ENCODE measurements at regions not wholly inside any gene's neighbourhood (a gene's known extent, or its start where the extent isn't known, plus 50 kb on each side); places are given as distances from the start of the nearest gene placed in this dataset.
"Not testable (repeated sequence)": the region's sequence is repeated elsewhere in the genome, so short reads cannot be mapped to it uniquely, and the experiment has no call there.

GRCh38 chr10:28859791-28860190, 182.5 kb downstream of the BAMBI start:
- no peak for DNase-seq (ENCODE audit: low spot score)

DNA sequence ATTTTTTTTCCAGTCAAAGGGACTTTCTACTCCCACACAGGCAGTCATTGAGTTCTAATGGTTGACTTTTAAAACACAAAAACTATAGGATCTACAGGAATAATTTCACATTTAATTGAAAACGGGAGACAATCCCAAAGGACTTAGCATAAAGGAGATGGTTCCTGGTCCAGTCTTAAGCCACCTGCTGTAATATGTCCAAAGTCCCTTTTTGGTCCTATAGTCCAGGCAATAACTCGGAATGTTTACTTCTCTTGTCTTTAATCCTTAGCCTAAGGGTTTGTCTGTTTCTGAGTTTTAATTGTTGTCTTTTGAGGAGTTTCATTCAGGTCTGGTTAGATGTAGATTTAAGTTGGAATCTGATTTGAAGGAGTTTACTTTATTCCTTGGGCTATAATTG, 184.9 kb downstream of the BAMBI start:
- no peak for DNase-seq (ENCODE audit: low spot score)

DNA sequence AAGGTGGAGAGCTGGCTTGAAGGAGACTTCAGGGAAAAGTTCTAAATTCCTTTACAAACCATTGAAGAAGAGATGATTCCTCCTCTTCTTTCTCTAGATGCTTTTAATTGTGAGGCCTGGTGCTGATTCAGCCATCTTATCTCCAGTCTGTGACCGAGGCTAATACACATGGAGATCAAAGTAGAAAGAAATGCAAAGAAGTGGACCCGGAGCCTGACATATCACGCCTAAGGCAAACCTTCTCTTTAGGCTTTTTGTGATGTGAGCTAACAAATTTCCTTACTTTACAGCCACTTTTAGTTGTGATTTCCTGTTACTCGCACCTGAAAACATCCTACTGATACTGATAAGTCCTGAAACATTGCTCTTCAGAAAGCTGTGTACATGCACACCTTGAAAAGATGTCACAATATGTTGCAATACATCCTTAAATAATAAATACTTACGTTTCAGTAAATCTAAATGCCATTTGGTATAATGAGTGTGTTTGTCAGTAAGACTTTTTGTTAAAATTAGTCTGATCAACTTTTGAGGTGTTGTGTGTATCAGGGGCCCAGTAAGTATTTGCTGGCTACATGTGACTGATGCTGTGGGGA, 192.4 kb downstream of the BAMBI start:
- no peak for DNase-seq (ENCODE audit: low spot score)

- no peak for DNase-seq (ENCODE audit: low spot score)
Measured at GRCh38 chr10:28871665-28872064, 194.3 kb downstream of the BAMBI start.

DNA sequence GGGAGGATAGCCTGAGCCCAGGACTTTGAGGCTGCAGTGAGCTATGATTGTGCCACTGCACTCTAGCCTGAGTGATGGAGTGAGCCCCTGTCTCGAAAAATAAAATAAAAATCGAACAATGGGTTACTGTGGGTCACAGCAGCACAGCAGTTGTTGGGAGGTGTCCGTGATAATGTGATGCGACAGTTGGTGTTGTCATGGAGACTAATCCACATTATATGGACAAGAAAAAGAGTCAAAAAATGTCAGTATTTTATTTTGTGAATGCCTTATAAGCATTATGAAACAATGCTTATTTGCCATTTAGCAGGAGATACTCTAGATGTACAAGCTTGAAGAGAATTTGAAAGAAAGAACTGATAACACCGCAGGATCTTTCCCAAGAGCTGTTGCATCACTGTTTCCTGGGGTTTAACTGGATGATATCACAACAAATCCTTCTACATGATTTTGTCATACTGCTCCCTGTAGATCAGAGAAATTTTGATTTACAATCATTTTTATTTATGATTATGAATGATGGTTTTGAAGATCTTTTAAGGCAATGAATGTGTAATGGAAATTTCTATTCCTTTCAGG, 195.4 kb downstream of the BAMBI start:
- DNase-seq (ENCODE audit: low spot score), result no peak

DNA sequence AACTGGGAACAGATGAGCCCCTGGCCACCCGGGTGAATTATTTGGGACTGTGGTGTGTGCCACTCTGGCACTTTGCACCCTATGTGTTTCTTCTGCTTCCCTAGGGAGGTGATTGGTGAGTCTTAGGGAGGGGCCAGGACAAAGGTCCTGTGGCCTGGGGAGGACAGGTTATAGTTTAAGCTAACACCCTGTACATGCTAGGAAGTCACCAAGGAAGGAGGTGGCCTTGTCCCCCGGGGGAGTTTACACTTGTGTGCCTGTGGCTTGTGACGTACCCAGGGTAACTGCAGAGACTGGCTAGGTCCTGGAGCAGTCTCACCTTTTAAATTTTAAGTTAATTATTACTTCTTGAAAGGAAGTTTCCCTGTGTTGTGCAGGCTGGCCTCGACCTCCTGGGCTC, 196.2 kb downstream of the BAMBI start:
- DNase-seq (ENCODE audit: low spot score), result no peak

DNA sequence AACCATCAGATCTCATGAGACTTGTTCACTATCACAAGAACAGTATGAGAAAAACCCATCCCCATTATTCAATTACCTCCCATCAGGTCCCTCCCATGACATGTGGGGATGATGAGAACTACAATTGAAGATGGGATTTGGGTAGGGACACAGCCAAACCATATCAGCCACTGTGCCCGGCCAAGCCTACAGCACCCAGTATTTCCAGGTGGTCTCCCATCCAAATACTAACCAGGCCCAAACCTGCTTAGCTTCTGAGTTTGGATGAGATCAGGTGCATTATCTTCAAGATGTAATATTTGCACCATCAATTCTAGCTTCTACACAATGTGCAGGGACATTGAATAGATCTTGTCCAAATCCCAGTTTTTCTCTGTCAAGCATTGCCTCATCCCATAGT, 196.9 kb downstream of the BAMBI start:
- no peak for DNase-seq (ENCODE audit: low spot score)

DNA sequence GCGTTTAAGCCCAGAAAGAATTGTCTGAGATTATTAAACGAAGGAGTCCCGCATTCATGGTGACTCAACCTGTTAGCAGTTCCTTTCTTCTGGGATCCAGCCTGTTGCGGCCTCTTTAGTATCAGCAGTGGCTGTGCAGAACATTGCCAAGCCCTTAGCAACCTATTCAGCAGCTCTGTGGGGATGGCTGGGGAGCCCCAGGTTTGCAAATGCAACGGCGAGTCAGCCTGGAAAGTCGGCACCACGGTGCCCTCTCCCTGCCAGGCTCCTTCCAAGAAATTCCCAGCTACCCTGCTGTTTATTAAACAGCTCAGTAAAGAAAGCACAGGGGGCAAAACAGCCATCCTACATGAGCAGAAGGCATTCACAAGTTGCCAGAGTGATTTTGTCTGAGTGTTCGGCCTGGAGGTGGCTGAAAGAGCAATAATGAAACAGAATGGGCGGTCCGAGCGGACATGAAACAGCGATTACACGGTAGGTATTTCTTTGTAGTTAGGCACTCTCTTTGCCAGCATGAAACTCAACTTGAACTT, 198.3 kb downstream of the BAMBI start:
- DNase-seq (ENCODE audit: low spot score), result no peak

DNA sequence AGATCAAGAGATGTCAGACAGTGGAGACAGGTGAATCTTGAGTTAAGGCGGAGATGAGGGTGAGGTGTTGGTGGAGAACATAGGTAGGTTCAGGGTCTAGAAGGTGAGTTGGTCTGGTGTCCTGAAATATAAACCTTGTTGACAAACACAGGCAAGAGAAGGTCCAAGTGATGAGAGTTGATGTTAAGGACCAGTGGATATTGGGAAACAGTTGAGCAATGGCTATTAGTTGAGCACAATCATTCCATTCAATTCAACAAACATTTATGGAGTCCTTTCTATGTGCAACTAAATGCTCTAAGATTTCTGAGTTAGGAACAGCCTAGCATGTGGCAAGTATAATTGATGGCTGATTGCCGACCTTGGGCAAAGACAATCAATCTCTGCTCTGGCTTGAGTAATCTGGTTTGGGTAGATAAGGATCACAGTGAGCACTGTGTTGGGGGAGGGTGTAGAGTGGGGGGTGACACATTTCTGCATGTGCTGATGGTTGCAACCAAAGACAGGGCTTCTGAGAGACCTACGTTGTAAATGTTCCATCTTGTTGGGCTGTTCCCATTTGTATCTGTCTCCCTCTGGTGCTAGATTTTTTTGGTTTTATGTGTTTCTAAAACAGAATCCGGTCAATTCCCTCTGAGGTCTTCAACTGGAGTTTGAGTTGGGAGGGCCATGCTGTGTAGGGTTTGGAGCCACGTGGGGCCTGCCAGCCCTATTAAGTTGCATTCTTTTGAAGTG, 201.1 kb downstream of the BAMBI start:
- DNase-seq (ENCODE audit: low spot score), result no peak

GRCh38 chr10:28879246-28879645, 201.9 kb downstream of the BAMBI start:
- no peak for DNase-seq (ENCODE audit: low spot score)

DNA sequence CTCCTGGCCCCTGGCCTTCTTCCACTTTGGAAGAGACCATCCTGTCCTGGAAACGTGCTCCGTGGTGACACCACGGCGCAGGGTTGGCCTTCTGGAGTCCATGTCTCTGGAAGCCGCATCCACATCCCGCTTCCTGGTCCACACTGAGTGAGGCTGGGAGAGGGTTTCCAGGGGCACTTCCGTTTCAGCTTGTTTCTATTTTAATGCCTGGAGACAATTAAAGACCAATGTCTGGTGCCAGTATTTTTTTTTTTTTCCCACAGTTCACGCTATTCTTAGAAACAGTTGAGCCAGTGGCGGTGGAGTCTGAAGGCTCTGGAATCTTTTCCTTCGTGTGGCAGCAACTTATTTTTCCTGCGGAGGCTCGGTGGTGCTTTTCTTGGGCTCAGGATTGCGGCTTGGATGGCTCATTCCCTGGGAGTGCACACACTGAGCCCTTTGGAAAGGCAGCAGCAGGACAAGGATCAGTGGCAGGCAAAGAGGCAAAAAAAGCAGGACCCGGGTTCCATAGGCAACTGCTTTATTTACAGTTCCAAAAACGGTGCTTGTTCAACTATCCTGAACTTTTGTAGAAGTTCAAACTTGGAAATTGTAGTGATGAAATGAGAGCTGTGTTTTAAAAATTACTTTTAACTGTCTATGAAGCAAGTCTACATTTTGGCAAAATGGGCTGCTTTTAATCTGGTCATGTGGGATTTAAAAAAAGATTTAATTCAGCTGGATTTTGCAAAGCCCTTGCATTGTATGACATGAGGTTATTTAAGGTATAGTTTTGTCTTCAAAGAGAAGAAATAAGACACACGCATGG, 202.8 kb downstream of the BAMBI start:
- DNase-seq (ENCODE audit: low spot score), result no peak

DNA sequence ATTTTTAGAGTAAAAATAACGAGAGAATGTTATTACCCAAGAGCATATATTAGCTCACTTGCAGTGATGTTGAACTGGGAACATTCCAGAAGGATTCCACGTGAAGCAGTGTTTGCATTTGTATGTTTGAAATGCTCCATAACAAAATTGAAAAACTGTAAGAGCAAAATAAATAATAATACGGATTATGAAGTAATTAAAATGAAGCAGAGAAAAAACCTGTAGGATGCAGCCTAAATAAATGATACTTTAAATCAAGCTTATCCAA, 203.3 kb downstream of the BAMBI start:
- DNase-seq (ENCODE audit: low spot score), result no peak

DNA sequence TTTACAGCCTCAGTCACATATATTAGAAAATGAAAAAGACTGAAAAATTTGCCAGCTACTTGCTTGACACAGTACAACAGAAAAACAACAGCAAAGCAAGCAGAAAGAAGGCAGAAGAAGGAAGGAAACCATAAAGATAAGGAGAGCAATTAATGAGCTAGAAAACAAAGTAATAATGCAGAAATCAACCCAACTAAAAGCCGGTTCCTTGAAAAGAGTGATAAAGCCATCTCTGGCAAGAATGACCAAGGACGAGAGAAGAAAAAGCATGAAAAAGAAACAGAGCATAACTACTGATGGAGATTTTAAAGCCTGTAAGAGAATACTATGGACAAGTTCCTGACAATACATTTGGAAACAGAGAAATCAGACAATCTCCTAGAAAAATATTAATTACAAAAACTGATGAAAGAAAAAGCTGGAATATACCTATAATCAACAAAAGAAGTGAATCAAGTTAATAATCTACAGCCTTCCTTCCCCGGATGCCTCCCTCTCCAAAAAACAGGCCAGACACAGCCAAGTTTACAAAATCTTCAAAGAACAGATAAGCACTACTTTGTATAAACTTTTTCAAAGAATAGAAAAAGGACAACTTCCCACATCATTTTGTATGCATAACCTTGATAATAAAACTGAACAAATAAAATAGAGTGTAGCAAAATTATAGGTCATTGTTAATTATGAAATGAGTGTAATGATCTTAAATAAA, 204.0 kb downstream of the BAMBI start:
- no peak for DNase-seq (ENCODE audit: low spot score)

- no peak for DNase-seq (ENCODE audit: low spot score)
Measured at GRCh38 chr10:28883741-28884423, 206.6 kb downstream of the BAMBI start.

DNA sequence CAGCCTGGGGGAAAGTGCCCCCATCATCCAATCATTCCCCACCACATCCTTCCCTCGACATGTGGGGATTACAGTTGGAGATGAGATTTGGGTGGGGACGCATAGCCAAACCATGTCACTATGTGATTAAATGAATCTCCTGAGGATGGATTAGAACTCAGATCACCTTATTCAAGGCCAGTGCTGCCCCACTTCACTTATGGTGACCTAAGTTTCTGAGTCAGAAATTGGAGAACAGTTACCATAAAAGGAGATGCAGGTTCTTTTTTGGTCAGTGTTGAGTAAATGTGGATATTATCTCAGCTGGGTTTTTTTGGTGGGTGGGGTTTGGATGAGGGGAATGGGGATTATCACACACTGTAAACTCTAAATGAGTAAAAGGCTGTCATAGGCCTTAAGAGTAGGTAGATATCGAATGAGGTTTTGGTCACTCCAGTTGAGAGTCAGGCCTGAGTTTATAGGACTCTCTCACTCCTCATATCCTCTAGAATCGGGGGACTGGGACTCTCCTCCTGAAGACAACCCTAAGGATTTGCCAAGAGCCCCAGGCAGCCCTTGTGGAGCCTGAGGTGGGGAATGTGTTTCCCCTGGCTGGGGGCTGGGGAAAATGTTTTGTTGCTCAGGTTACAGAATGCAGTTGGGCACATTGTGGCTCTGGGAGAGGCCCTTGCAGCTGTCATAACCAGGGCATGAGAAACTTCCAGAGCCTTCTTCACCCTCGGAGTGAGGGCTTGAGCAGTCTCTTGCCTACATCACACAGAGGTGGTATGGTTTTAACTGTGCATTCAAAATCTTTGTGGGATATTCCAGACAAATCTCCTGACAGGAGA, 213.0 kb downstream of the BAMBI start:
- no peak for DNase-seq (ENCODE audit: low spot score)

DNA sequence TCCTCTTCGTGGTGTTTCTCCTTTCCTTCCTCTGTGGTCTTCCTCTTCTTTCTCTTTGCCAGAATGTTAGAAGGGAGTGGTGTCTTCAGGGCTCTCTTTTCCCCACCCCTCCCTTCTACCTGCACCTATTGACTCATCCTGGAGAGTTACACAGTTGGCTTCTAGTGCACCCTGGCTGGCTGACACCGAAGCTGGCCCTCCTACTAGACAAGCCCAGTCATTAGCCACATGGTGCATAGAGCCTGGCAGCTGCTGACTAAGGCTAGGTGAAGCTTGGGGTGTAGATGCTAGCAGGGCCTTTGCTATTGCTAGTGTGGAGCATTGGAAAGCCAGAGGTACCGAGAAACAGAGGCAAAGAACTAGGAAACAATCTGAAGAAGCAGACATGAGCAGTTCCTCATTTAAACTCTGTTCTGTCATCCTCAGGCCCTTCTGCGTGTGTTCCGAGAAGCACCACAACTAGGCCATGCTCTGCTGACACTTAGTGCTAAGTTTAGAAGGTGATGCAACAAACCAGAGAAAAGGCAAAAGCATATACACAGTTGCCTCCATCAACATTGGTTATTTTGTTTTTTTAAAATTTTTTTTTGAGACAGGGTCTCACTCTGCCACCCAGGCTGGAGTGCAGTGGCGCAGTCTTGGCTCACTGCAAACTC, 213.9 kb downstream of the BAMBI start:
- DNase-seq (ENCODE audit: low spot score), result no peak

- no peak for DNase-seq (ENCODE audit: low spot score)
Measured at GRCh38 chr10:28892818-28893547, 215.7 kb downstream of the BAMBI start.

- DNase-seq (ENCODE audit: low spot score), result no peak
Measured at GRCh38 chr10:28894146-28894545, 216.8 kb downstream of the BAMBI start.

GRCh38 chr10:28895671-28896070, 218.3 kb downstream of the BAMBI start:
- not testable (repeated sequence) for DNase-seq (ENCODE audit: low spot score)

All from hematopoietic multipotent progenitor cell treated with erythropoietin and hydrocortisone succinate and interleukin-3 and kit ligand, for 17 days (in vitro differentiated cells).